NB4 (cell line): ENCODE measurements at regions not wholly inside any gene's neighbourhood (a gene's known extent, or its start where the extent isn't known, plus 50 kb on each side); places are given as distances from the start of the nearest gene placed in this dataset.

Experiments used
- DNase-seq: peaks from one replicate; pipeline ENCODE4 v3.0.0; 2010; ENCODE audit warnings: low read depth
- H3K4me3 ChIP-seq: one replicate; pipeline ENCODE4 v1.5.1; 2011; ENCODE audit warnings: mild to moderate bottlenecking, low read depth, low read length, moderate library complexity
- CTCF ChIP-seq: IDR thresholded peaks from one replicate; pipeline ENCODE4 v1.5.1; 2012; ENCODE audit warnings: low read depth, low read length
- MAX ChIP-seq: IDR thresholded peaks from 2 replicates; pipeline ENCODE4 v1.6.1; 2011; ENCODE audit warnings: low read depth, low read length
- MYC ChIP-seq: IDR thresholded peaks from 2 replicates; pipeline ENCODE4 v1.6.1; 2011; ENCODE audit warnings: low read depth, low read length
- POLR2A ChIP-seq: IDR thresholded peaks from 2 replicates; pipeline ENCODE4 v1.6.1; 2011; ENCODE audit warnings: mild to moderate bottlenecking; ENCODE audit not compliant: insufficient read length; ENCODE audit errors: extremely low read depth

- TF ChIP-seq CTCF = no peak
- no peak for TF ChIP-seq MAX
- no peak for TF ChIP-seq POLR2A
- no peak for TF ChIP-seq MYC
- no peak for DNase-seq
- no peak overlapping the region for H3K4me3 ChIP-seq
These were observed 83.8 kb upstream of the RASGEF1B start for GRCh38 chr4:81555489-81555888.

GRCh38 chr4:81552086-81552485, 80.4 kb upstream of the RASGEF1B start:
- H3K4me3 ChIP-seq = no peak overlapping the region
- no peak for DNase-seq
- TF ChIP-seq POLR2A (no peak), MAX (no peak), CTCF (no peak), MYC (no peak)

GRCh38 chr4:81550388-81550859, 78.7 kb upstream of the RASGEF1B start:
- TF ChIP-seq MYC (no peak), POLR2A (no peak), CTCF (no peak), MAX (no peak)
- H3K4me3 ChIP-seq = no peak overlapping the region
- no peak for DNase-seq

- no peak for DNase-seq
- no peak for TF ChIP-seq POLR2A
- no peak for TF ChIP-seq MAX
- TF ChIP-seq MYC = no peak
- no peak for TF ChIP-seq CTCF
- no peak overlapping the region for H3K4me3 ChIP-seq
These were observed 78.3 kb upstream of the RASGEF1B start for GRCh38 chr4:81549984-81550383.

GRCh38 chr4:81546777-81547176, 75.1 kb upstream of the RASGEF1B start:
- TF ChIP-seq POLR2A = no peak
- no peak for TF ChIP-seq MAX
- no peak for TF ChIP-seq MYC
- TF ChIP-seq CTCF = no peak
- no peak overlapping the region for H3K4me3 ChIP-seq

More at GRCh38 chr4:81546777-81547176, 75.1 kb upstream of the RASGEF1B start:
- no peak for DNase-seq
